ENCODE measurements at regions not wholly inside any gene's neighbourhood (a gene's known extent, or its start where the extent isn't known, plus 50 kb on each side); places are given as distances from the start of the nearest gene placed in this dataset.

GRCh38 chr12:19065223-19065622, 64.3 kb upstream of the PLEKHA5 start:
- no peaks in the 10 kb centered on the region for H3K79me2 ChIP-seq (ENCODE audit: control insufficient read depth, insufficient read depth, low read length)
- no peak overlapping the region for H2AFZ ChIP-seq (ENCODE audit: low read depth, low read length)
- ATAC-seq, result no peak
- H3K4me3 ChIP-seq, result no peak overlapping the region
- CTCF ChIA-PET (ENCODE audit: low intra/inter-chr PET ratio), result no interaction called here
- BruUV-seq (replicated peaks), result no TSS peak
- H3K27me3 ChIP-seq (ENCODE audit: control insufficient read depth in 2 of 2, insufficient read depth in 2 of 2, low read length in 2 of 2), result no peaks in the 10 kb centered on the region
- no peaks in the 10 kb centered on the region for H4K20me1 ChIP-seq (replicated peaks; ENCODE audit: control insufficient read depth, insufficient read depth, low read length)
- DNase-seq (ENCODE audit: extremely low read depth in 1 of 4, low spot score in 3 of 4), result no peak
- no peak for FAIRE-seq
- H3K4me1 ChIP-seq (replicated peaks in 1 of 2; ENCODE audit: control insufficient read depth in 2 of 2, insufficient read depth in 2 of 2, low read length in 2 of 2), result no peaks in the 10 kb centered on the region
- no peak overlapping the region for H3K4me2 ChIP-seq (ENCODE audit: insufficient read depth, low read length)
- intact Hi-C loops (cut with micrococcal nuclease), result no loop called here
- no peaks in the 10 kb centered on the region for H3K9me3 ChIP-seq (replicated peaks; ENCODE audit: control insufficient read depth, insufficient read depth, low read depth, low read length)
- POLR2A ChIA-PET, result no interaction called here
- H3K27ac ChIP-seq (ENCODE audit: extremely low read depth, low read depth, low read length), result no peak overlapping the region
- WGBS (ENCODE audit: insufficient coverage, low coverage, missing lambda C conversion rate), result 20% methylated on average over 2 of the region's 2 CpGs
- no peaks in the 10 kb centered on the region for H3K9me1 ChIP-seq (ENCODE audit: control insufficient read depth, insufficient read depth, low read length)
- TF ChIP-seq KLF10 (CRISPR knock-in tag; IDR thresholded peaks at IDR 0.05) (no peak), SMARCA4 (IDR thresholded peaks at IDR 0.05) (no peak), SMARCB1 (IDR thresholded peaks at IDR 0.05; ENCODE audit: insufficient read length, low read depth) (no peak), GTF2A2 (tag; IDR thresholded peaks at IDR 0.05) (no peak), TAF9B (IDR thresholded peaks at IDR 0.05; ENCODE audit: partially characterized antibody) (no peak), NFRKB (IDR thresholded peaks at IDR 0.05; ENCODE audit: low read depth) (no peak), HLTF (IDR thresholded peaks at IDR 0.05) (no peak), ZFP36 (IDR thresholded peaks at IDR 0.05; ENCODE audit: low read depth, low read length, partially characterized antibody) (no peak), PHTF2 (CRISPR knock-in tag; IDR thresholded peaks at IDR 0.05) (no peak), CBX8 (IDR thresholded peaks at IDR 0.05; ENCODE audit: borderline replicate concordance, extremely low read depth, low read depth, low read length, poor library complexity, severe bottlenecking) (no peak), ZBTB43 (CRISPR knock-in tag; IDR thresholded peaks at IDR 0.05) (no peak), TGIF2 (CRISPR knock-in tag; IDR thresholded peaks at IDR 0.05) (no peak), RCOR1 (IDR thresholded peaks at IDR 0.05; ENCODE audit: borderline replicate concordance in 1 of 2, low read depth in 2 of 2, low read length in 2 of 2) (no peak), MXD1 (CRISPR knock-in tag; IDR thresholded peaks at IDR 0.05; ENCODE audit: borderline replicate concordance, poor library complexity, severe bottlenecking) (no peak), ELF2 (CRISPR knock-in tag; IDR thresholded peaks at IDR 0.05) (no peak), TEAD1 (CRISPR knock-in tag; IDR thresholded peaks at IDR 0.05) (no peak)
- H3K9ac ChIP-seq (ENCODE audit: insufficient read depth in 1 of 2, low read depth in 2 of 2, low read length in 2 of 2), result no peak overlapping the region
- no peaks in the 10 kb centered on the region for H3K36me3 ChIP-seq (ENCODE audit: control insufficient read depth, insufficient read depth, low read length)
- in situ Hi-C loops (cut with MboI), result no loop called here

Measured in K562 (cell line).